ENCODE measurements at regions not wholly inside any gene's neighbourhood (a gene's known extent, or its start where the extent isn't known, plus 50 kb on each side); places are given as distances from the start of the nearest gene placed in this dataset.
A peak's percentile ranks its signal among the peaks of the same experiment; 100 is the strongest.

DNA sequence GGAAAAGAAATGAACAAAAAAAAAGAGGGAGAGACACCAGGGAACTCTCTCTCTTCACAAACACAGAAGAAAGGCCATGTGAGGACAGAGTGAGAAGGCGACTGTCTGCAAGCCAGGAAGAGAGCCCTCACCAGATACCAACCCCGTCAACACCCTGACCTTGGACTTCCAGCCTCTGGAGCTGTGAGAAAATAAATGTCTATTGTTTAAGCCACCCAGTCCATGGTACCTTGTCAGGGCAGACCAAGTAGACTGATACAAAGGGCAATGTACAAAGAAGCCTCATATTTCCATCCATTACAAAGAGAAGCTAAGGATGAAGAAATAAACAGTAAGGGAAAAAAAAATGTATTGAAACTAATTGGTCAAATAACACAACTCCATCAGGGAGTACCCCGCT is 146.6 kb downstream of the ZNF281 start (continued):
- TF ChIP-seq, protein P1, sequence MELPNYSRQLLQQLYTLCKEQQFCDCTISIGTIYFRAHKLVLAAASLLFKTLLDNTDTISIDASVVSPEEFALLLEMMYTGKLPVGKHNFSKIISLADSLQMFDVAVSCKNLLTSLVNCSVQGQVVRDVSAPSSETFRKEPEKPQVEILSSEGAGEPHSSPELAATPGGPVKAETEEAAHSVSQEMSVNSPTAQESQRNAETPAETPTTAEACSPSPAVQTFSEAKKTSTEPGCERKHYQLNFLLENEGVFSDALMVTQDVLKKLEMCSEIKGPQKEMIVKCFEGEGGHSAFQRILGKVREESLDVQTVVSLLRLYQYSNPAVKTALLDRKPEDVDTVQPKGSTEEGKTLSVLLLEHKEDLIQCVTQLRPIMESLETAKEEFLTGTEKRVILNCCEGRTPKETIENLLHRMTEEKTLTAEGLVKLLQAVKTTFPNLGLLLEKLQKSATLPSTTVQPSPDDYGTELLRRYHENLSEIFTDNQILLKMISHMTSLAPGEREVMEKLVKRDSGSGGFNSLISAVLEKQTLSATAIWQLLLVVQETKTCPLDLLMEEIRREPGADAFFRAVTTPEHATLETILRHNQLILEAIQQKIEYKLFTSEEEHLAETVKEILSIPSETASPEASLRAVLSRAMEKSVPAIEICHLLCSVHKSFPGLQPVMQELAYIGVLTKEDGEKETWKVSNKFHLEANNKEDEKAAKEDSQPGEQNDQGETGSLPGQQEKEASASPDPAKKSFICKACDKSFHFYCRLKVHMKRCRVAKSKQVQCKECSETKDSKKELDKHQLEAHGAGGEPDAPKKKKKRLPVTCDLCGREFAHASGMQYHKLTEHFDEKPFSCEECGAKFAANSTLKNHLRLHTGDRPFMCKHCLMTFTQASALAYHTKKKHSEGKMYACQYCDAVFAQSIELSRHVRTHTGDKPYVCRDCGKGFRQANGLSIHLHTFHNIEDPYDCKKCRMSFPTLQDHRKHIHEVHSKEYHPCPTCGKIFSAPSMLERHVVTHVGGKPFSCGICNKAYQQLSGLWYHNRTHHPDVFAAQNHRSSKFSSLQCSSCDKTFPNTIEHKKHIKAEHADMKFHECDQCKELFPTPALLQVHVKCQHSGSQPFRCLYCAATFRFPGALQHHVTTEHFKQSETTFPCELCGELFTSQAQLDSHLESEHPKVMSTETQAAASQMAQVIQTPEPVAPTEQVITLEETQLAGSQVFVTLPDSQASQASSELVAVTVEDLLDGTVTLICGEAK (IDR thresholded peaks at IDR 0.05), result no peak
- TF ChIP-seq, protein P1 (CRISPR knock-in tag; IDR thresholded peaks at IDR 0.05), result no peak
- TF ChIP-seq CEBPG (CRISPR knock-in tag; IDR thresholded peaks at IDR 0.05) (peak; percentile 58; the same call in 1 of the 2 replicates), TRIM24 (CRISPR knock-in tag; IDR thresholded peaks at IDR 0.05) (peak; percentile 60; the same call in 1 of the 2 replicates), HOXA3 (CRISPR knock-in tag; IDR thresholded peaks at IDR 0.05) (peak; percentile 75), NCOR1 (IDR thresholded peaks at IDR 0.05; ENCODE audit: borderline replicate concordance, low read length) (peak; percentile 92), CEBPB (IDR thresholded peaks at IDR 0.05; ENCODE audit: borderline replicate concordance, low read depth, low read length) (peak; percentile 53; the same call in 1 of the 2 replicates), KDM2A (CRISPR knock-in tag; IDR thresholded peaks at IDR 0.05; ENCODE audit: borderline replicate concordance, low read depth) (peak; percentile 34; the same call in 1 of the 2 replicates), SP4 (CRISPR knock-in tag; IDR thresholded peaks at IDR 0.05) (no peak), NFATC3 (CRISPR knock-in tag; IDR thresholded peaks at IDR 0.05) (no peak), GTF2F1 (IDR thresholded peaks at IDR 0.05; ENCODE audit: low read length) (no peak), RXRA (CRISPR knock-in tag; IDR thresholded peaks at IDR 0.05) (peak; percentile 96), ARNTL (CRISPR knock-in tag; IDR thresholded peaks at IDR 0.05) (0 out of 2 replicates have a peak, but pooled peaks have one; percentile 46), EHMT2 (IDR thresholded peaks at IDR 0.05; ENCODE audit: borderline replicate concordance, low read depth, low read length) (peak; percentile 60; the same call in 1 of the 2 replicates), POGZ (CRISPR knock-in tag; IDR thresholded peaks at IDR 0.05) (peak; percentile 85), ZNF547 (CRISPR knock-in tag; IDR thresholded peaks at IDR 0.05) (no peak), ZSCAN12 (CRISPR knock-in tag; IDR thresholded peaks at IDR 0.05) (no peak), ZNF432 (CRISPR knock-in tag; IDR thresholded peaks at IDR 0.05; ENCODE audit: borderline replicate concordance) (no peak), HMG20A (CRISPR knock-in tag; IDR thresholded peaks at IDR 0.05; ENCODE audit: borderline replicate concordance) (peak; percentile 92)
- TF ChIP-seq, protein P2, sequence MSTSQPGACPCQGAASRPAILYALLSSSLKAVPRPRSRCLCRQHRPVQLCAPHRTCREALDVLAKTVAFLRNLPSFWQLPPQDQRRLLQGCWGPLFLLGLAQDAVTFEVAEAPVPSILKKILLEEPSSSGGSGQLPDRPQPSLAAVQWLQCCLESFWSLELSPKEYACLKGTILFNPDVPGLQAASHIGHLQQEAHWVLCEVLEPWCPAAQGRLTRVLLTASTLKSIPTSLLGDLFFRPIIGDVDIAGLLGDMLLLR (CRISPR knock-in tag; IDR thresholded peaks at IDR 0.05), result no peak
- TF ChIP-seq, protein P3, sequence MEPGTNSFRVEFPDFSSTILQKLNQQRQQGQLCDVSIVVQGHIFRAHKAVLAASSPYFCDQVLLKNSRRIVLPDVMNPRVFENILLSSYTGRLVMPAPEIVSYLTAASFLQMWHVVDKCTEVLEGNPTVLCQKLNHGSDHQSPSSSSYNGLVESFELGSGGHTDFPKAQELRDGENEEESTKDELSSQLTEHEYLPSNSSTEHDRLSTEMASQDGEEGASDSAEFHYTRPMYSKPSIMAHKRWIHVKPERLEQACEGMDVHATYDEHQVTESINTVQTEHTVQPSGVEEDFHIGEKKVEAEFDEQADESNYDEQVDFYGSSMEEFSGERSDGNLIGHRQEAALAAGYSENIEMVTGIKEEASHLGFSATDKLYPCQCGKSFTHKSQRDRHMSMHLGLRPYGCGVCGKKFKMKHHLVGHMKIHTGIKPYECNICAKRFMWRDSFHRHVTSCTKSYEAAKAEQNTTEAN (CRISPR knock-in tag; conservative IDR thresholded peaks at IDR 0.05), result no peak

Data from HepG2 (cell line).